SK-N-MC (cell line): ENCODE measurements at regions not wholly inside any gene's neighbourhood (a gene's known extent, or its start where the extent isn't known, plus 50 kb on each side); places are given as distances from the start of the nearest gene placed in this dataset.

Experiments
- EZH2 ChIP-seq: fragments of 200-600 bp; sonication (generic); IDR thresholded peaks from one replicate; pipeline ENCODE4 v1.6.1; 2017; ENCODE audit warnings: antibody characterized with exemption
- FOXP2 ChIP-seq: optimal IDR thresholded peaks from 2 replicates; pipeline ENCODE3; 2011; ENCODE audit warnings: mild to moderate bottlenecking, moderate library complexity; ENCODE audit not compliant: insufficient read depth; ENCODE audit errors: extremely low read length, control extremely low read depth
- POLR2AphosphoS5 ChIP-seq: IDR thresholded peaks from 2 replicates; pipeline ENCODE4 v1.6.1; 2012; ENCODE audit warnings: mild to moderate bottlenecking, low read depth, low read length, borderline replicate concordance

GRCh38 chr12:127565241-127565640 is 701.7 kb upstream of the TMEM132C start:
- TF ChIP-seq EZH2: no peak
- no peak for TF ChIP-seq POLR2AphosphoS5
- TF ChIP-seq FOXP2: no peak
